ENCODE measurements at regions not wholly inside any gene's neighbourhood (a gene's known extent, or its start where the extent isn't known, plus 50 kb on each side); places are given as distances from the start of the nearest gene placed in this dataset.

GRCh38 chr3:105158286-105158685 is 208.4 kb upstream of the ALCAM start:
- Mint-ChIP-seq H3K9me3 (no peaks in the 10 kb centered on the region), H3K4me3 (no peak overlapping the region), H3K27ac (no peak overlapping the region), H3K27me3 (no peaks in the 10 kb centered on the region), H3K4me1 (no peaks in the 10 kb centered on the region), H3K36me3 (ENCODE audit: low read depth) (no peaks in the 10 kb centered on the region)
- CTCF ChIA-PET: no interaction called here
- POLR2A ChIA-PET: no interaction called here
- no peak for DNase-seq

- no peaks in the 10 kb centered on the region for H3K9me3 Mint-ChIP-seq
- H3K4me3 Mint-ChIP-seq: no peak overlapping the region
- H3K36me3 Mint-ChIP-seq (ENCODE audit: low read depth): no peaks in the 10 kb centered on the region
- CTCF ChIA-PET: no interaction called here
- H3K27me3 Mint-ChIP-seq: no peaks in the 10 kb centered on the region
- DNase-seq: no peak
- POLR2A ChIA-PET: no interaction called here
- no peak overlapping the region for H3K27ac Mint-ChIP-seq
- no peaks in the 10 kb centered on the region for H3K4me1 Mint-ChIP-seq
Observed at GRCh38 chr3:105162448-105162847, 204.3 kb upstream of the ALCAM start.

- CTCF ChIA-PET: no interaction called here
Observed at GRCh38 chr3:105166893-105167292, 199.8 kb upstream of the ALCAM start.

GRCh38 chr3:105170423-105170822 is 196.3 kb upstream of the ALCAM start:
- H3K27me3 Mint-ChIP-seq: no peaks in the 10 kb centered on the region
- H3K9me3 Mint-ChIP-seq: no peaks in the 10 kb centered on the region
- POLR2A ChIA-PET: no interaction called here
- H3K4me1 Mint-ChIP-seq: no peaks in the 10 kb centered on the region
- H3K36me3 Mint-ChIP-seq (ENCODE audit: low read depth): no peaks in the 10 kb centered on the region
- no peak overlapping the region for H3K27ac Mint-ChIP-seq
- DNase-seq: no peak
- CTCF ChIA-PET: no interaction called here
- H3K4me3 Mint-ChIP-seq: no peak overlapping the region

More at GRCh38 chr3:105166893-105167292, 199.8 kb upstream of the ALCAM start:
- no peaks in the 10 kb centered on the region for H3K9me3 Mint-ChIP-seq
- H3K27me3 Mint-ChIP-seq: no peaks in the 10 kb centered on the region
- H3K36me3 Mint-ChIP-seq (ENCODE audit: low read depth): no peaks in the 10 kb centered on the region
- no peak for DNase-seq
- H3K4me1 Mint-ChIP-seq: no peaks in the 10 kb centered on the region
- POLR2A ChIA-PET: no interaction called here
- H3K27ac Mint-ChIP-seq: no peak overlapping the region
- H3K4me3 Mint-ChIP-seq: no peak overlapping the region

GRCh38 chr3:105174017-105174615 is 192.6 kb upstream of the ALCAM start:
- Mint-ChIP-seq H3K27ac (no peak overlapping the region), H3K4me1 (no peaks in the 10 kb centered on the region), H3K36me3 (ENCODE audit: low read depth) (no peaks in the 10 kb centered on the region), H3K4me3 (no peak overlapping the region), H3K9me3 (no peaks in the 10 kb centered on the region), H3K27me3 (no peaks in the 10 kb centered on the region)
- no peak for DNase-seq
- POLR2A ChIA-PET: no interaction called here
- CTCF ChIA-PET: no interaction called here

GRCh38 chr3:105177576-105177975 is 189.1 kb upstream of the ALCAM start:
- Mint-ChIP-seq H3K4me1 (no peaks in the 10 kb centered on the region), H3K36me3 (ENCODE audit: low read depth) (no peaks in the 10 kb centered on the region), H3K27me3 (no peaks in the 10 kb centered on the region), H3K4me3 (no peak overlapping the region), H3K9me3 (no peaks in the 10 kb centered on the region), H3K27ac (no peak overlapping the region)
- ChIA-PET CTCF (no interaction called here), POLR2A (no interaction called here)
- DNase-seq: no peak

GRCh38 chr3:105187344-105187743 is 179.4 kb upstream of the ALCAM start:
- ChIA-PET CTCF (no interaction called here), POLR2A (no interaction called here)
- Mint-ChIP-seq H3K4me1 (no peaks in the 10 kb centered on the region), H3K36me3 (ENCODE audit: low read depth) (no peaks in the 10 kb centered on the region), H3K9me3 (no peaks in the 10 kb centered on the region), H3K4me3 (no peak overlapping the region), H3K27me3 (no peaks in the 10 kb centered on the region), H3K27ac (no peak overlapping the region)
- DNase-seq: no peak

GRCh38 chr3:105195260-105195659 is 171.4 kb upstream of the ALCAM start:
- Mint-ChIP-seq H3K36me3 (ENCODE audit: low read depth) (no peaks in the 10 kb centered on the region), H3K4me1 (no peaks in the 10 kb centered on the region), H3K9me3 (no peaks in the 10 kb centered on the region), H3K4me3 (no peak overlapping the region), H3K27me3 (no peaks in the 10 kb centered on the region), H3K27ac (no peak overlapping the region)
- ChIA-PET CTCF (no interaction called here), POLR2A (no interaction called here)
- DNase-seq: no peak

GRCh38 chr3:105197863-105198262 is 168.8 kb upstream of the ALCAM start:
- no peak overlapping the region for H3K27ac Mint-ChIP-seq
- H3K4me3 Mint-ChIP-seq: no peak overlapping the region
- POLR2A ChIA-PET: no interaction called here
- no peak for DNase-seq
- no peaks in the 10 kb centered on the region for H3K27me3 Mint-ChIP-seq
- CTCF ChIA-PET: no interaction called here
- H3K36me3 Mint-ChIP-seq (ENCODE audit: low read depth): no peaks in the 10 kb centered on the region
- H3K4me1 Mint-ChIP-seq: no peaks in the 10 kb centered on the region
- no peaks in the 10 kb centered on the region for H3K9me3 Mint-ChIP-seq

- Mint-ChIP-seq H3K4me1 (no peaks in the 10 kb centered on the region), H3K27me3 (no peaks in the 10 kb centered on the region), H3K27ac (no peak overlapping the region), H3K9me3 (no peaks in the 10 kb centered on the region), H3K36me3 (ENCODE audit: low read depth) (no peaks in the 10 kb centered on the region), H3K4me3 (no peak overlapping the region)
- ChIA-PET CTCF (no interaction called here), POLR2A (no interaction called here)
- DNase-seq: no peak
Observed at GRCh38 chr3:105199217-105199616, 167.5 kb upstream of the ALCAM start.

- Mint-ChIP-seq H3K4me1 (no peaks in the 10 kb centered on the region), H3K9me3 (no peaks in the 10 kb centered on the region), H3K36me3 (ENCODE audit: low read depth) (no peaks in the 10 kb centered on the region)
Observed at GRCh38 chr3:105210141-105210540, 156.6 kb upstream of the ALCAM start.

GRCh38 chr3:105214590-105214989 is 152.1 kb upstream of the ALCAM start:
- Mint-ChIP-seq H3K4me3 (no peak overlapping the region), H3K27ac (no peak overlapping the region), H3K27me3 (no peaks in the 10 kb centered on the region), H3K9me3 (no peaks in the 10 kb centered on the region), H3K4me1 (no peaks in the 10 kb centered on the region), H3K36me3 (ENCODE audit: low read depth) (no peaks in the 10 kb centered on the region)
- POLR2A ChIA-PET: no interaction called here
- no peak for DNase-seq
- CTCF ChIA-PET: no interaction called here

More at GRCh38 chr3:105210141-105210540, 156.6 kb upstream of the ALCAM start:
- Mint-ChIP-seq H3K4me3 (no peak overlapping the region), H3K27ac (no peak overlapping the region), H3K27me3 (no peaks in the 10 kb centered on the region)
- POLR2A ChIA-PET: no interaction called here
- DNase-seq: no peak
- CTCF ChIA-PET: no interaction called here

- no peaks in the 10 kb centered on the region for H3K4me1 Mint-ChIP-seq
- POLR2A ChIA-PET: no interaction called here
- H3K4me3 Mint-ChIP-seq: no peak overlapping the region
- no peaks in the 10 kb centered on the region for H3K36me3 Mint-ChIP-seq (ENCODE audit: low read depth)
- H3K27ac Mint-ChIP-seq: no peak overlapping the region
- H3K27me3 Mint-ChIP-seq: no peaks in the 10 kb centered on the region
- H3K9me3 Mint-ChIP-seq: no peaks in the 10 kb centered on the region
- CTCF ChIA-PET: no interaction called here
- no peak for DNase-seq
Observed at GRCh38 chr3:105222568-105223093, 144.1 kb upstream of the ALCAM start.

GRCh38 chr3:105223815-105224214 is 142.9 kb upstream of the ALCAM start:
- Mint-ChIP-seq H3K4me3 (no peak overlapping the region), H3K36me3 (ENCODE audit: low read depth) (no peaks in the 10 kb centered on the region), H3K4me1 (no peaks in the 10 kb centered on the region), H3K9me3 (no peaks in the 10 kb centered on the region), H3K27ac (no peak overlapping the region), H3K27me3 (no peaks in the 10 kb centered on the region)
- POLR2A ChIA-PET: no interaction called here
- CTCF ChIA-PET: no interaction called here
- DNase-seq: no peak

Data from activated CD4-positive, alpha-beta T cell treated with anti-CD3 and anti-CD28 coated beads, Interleukin-2, amount 10 ng/mL, durations not matched to agents 7 days and 5 days (primary cell).